Mucosa of stomach (tissue), 1 donor: ENCODE measurements at regions not wholly inside any gene's neighbourhood (a gene's known extent, or its start where the extent isn't known, plus 50 kb on each side); places are given as distances from the start of the nearest gene placed in this dataset.

Source experiments
- H3K27me3 ChIP-seq: one replicate; pipeline ENCODE4 v1.7.0; 2013; ENCODE audit warnings: mild to moderate bottlenecking, low read length; ENCODE audit not compliant: control insufficient read depth, insufficient read depth
- H3K36me3 ChIP-seq: one replicate; pipeline ENCODE4 v1.7.0; 2013; ENCODE audit warnings: low read length; ENCODE audit not compliant: control insufficient read depth, insufficient read depth
- H3K4me1 ChIP-seq: one replicate; pipeline ENCODE4 v1.7.0; 2013; ENCODE audit warnings: mild to moderate bottlenecking, low read length; ENCODE audit not compliant: control insufficient read depth, insufficient read depth
- H3K4me3 ChIP-seq: one replicate; pipeline ENCODE4 v1.7.0; 2013; ENCODE audit warnings: low read length
- H3K9ac ChIP-seq: one replicate; pipeline ENCODE4 v1.7.0; 2013; ENCODE audit warnings: mild to moderate bottlenecking, low read length, moderate library complexity
- H3K9me3 ChIP-seq: one replicate; pipeline ENCODE4 v1.7.0; 2013; ENCODE audit warnings: mild to moderate bottlenecking, low read length, moderate library complexity; ENCODE audit not compliant: control insufficient read depth
- donor health status: Pancreatic carcinoma.

DNA sequence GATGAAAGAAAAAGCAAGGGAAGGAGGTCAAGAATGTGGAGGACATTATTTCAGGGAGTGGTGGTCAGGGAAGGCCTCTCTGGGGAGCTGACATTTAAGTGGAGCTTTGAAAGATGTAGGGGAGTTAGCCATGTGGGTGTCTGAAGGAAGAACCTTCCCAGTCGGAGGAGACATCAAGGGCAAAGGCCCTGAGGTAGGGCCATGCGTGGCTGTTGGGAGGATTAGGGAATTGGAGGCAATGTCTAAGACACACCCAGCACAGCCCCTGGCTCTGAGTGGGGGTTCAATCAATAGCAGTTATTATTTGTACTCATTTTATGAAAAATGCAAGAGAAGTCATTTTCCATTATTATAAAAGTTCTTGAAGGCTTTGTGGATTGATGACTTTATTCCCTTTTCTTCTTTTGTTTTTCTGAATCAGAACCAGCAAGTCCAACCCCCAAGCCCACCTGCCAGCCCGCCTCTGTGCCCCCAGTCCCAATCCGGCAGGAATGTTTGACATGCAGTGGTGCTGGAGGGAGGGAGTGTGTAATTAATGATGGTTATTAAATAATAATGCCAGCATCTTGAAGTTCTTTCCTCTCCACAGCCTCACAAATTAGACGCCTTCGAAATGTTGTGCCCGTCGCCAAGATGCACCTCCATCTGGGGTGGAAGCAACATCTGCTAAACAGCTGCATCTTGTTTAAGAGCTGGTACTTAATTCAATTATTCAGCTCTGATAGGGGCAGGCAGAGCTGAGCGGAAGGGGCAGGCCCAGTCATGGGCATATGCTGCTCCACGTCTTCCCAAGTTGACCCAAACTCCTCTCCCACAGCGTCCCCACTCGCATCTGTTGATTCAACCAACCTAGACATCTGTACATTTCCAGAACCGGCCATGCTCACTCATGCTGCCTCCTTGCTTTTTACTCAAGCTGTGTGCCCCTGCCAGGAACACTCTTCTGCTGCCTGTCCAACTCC, 81.3 kb upstream of the SIRPA start:
- Histone ChIP-seq H3K27me3 (no peaks in the 10 kb centered on the region), H3K4me3 (no peak overlapping the region), H3K9me3 (no peaks in the 10 kb centered on the region), H3K36me3 (no peaks in the 10 kb centered on the region), H3K4me1 (peaks cover 28% of the 10 kb centered on the region), H3K9ac (no peak overlapping the region)

DNA sequence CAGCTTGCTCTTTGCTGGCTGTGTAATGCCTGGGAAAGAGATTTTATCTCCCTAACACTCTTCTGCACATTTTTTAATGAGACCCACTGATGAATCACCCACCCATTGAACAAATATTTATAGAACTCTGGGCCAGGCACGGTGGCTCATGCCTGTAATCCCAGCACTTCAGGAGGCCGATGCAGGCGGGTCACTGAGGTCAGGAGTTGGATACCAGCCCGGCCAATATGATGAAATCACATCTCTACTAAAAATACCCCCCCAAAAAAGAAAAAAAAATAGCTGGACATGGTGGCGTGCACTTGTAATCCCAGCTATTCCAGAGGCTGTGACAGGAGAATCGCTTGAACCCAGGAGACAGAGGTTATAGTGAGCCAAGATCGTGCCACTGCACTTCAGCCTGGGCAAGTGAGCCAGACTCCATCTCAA, 82.1 kb upstream of the SIRPA start:
- Histone ChIP-seq H3K27me3 (no peaks in the 10 kb centered on the region), H3K9ac (no peak overlapping the region), H3K4me1 (peaks cover 28% of the 10 kb centered on the region), H3K36me3 (no peaks in the 10 kb centered on the region), H3K9me3 (no peaks in the 10 kb centered on the region), H3K4me3 (no peak overlapping the region)

DNA sequence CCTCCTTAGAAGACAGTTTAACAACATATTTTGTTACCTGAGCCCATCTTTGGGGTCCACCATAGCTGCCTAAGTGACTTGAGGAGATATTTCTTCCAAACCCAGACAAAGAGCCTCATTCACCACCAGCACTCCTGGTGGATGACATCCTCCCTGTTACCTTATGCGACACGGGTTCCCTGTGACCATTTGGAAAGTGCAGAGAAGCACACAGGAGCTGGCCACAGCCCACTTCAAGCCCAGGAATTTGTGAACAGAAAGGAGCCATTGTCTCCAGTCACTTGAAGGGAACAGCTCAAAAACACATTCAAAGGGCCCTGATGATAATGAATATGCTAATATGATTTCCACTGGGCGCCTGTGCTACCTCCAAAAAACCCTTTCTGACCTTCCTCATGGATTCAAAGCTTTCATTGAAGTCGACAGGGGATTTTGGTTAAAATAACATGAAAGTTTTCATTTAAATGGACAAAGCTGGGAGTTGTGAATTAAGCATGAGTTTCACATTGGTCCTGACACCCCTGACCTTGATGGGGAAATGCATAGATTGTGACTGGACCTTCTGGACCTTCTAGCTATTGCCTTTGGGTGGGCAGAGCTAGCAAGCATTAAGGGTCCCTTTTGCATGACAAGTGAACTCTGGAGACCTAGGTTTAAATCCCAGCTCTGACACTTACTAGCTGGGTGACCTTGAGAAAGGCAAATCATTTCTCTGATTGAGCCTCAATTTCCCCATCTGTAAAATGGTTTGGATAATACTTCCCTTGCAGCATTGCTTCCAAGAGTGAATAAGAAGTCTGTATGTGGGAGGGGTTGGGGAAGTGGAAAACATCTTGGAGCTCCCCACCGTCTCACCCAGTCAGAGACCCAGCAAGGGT, 83.3 kb upstream of the SIRPA start:
- Histone ChIP-seq H3K4me1 (peaks cover 28% of the 10 kb centered on the region), H3K9me3 (no peaks in the 10 kb centered on the region), H3K4me3 (no peak overlapping the region), H3K9ac (no peak overlapping the region), H3K27me3 (no peaks in the 10 kb centered on the region), H3K36me3 (no peaks in the 10 kb centered on the region)

DNA sequence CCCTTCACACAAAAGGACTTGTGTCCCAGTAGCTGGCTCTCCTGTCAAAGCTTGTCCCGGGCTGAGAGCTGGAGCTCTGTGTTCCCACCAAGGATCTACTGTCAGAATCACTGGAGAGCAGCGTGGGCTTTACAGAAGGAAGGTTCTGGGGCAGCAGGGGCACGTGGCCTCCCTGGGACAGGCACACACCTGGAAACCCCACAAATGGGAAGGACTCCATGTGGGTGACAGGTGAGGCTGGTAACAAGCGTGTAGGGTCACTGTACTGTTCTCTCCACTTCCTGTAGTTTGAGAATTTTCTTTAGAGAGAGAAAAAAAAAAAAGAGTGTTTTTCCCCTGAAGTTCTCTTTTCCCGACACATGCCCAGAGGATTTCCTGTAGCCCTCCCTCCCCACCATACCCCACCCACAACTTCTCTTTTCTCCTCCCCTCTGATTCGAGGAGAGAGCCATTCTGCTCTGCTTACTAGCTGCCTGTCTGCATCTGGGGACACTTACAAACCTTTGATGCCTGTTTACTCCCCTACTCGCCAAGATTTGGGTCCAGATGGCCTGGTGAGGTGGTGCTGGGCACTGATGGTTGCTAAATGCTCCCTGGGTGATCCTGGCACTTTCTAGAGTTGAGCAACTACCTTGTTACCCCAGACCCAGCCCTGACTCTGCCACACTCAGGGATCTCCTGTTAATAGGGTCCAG, 84.1 kb upstream of the SIRPA start:
- no peaks in the 10 kb centered on the region for H3K36me3 ChIP-seq
- H3K9ac ChIP-seq = no peak overlapping the region
- no peaks in the 10 kb centered on the region for H3K27me3 ChIP-seq
- no peak overlapping the region for H3K4me3 ChIP-seq
- peaks cover 28% of the 10 kb centered on the region for H3K4me1 ChIP-seq
- no peaks in the 10 kb centered on the region for H3K9me3 ChIP-seq

DNA sequence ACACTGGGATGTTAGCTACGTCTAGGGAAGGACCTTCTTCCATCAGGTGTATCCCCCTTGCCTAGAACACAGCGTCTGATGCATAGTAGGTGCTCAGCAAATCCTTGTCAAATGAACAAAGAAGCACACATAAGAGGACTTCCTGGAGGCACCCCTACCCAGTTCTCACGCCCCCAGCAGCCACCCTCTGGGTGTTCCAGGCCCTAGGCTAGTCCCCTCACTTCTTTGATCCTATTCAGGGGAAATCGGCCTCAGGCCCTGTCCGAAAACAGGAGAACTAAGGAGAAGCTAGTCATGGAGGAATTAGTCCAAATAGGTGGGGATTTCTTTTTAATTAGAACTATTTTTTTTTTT, 84.7 kb upstream of the SIRPA start:
- H3K4me3 ChIP-seq = no peak overlapping the region
- no peaks in the 10 kb centered on the region for H3K9me3 ChIP-seq
- H3K4me1 ChIP-seq = peaks cover 28% of the 10 kb centered on the region
- no peak overlapping the region for H3K9ac ChIP-seq
- no peaks in the 10 kb centered on the region for H3K27me3 ChIP-seq
- H3K36me3 ChIP-seq = no peaks in the 10 kb centered on the region

DNA sequence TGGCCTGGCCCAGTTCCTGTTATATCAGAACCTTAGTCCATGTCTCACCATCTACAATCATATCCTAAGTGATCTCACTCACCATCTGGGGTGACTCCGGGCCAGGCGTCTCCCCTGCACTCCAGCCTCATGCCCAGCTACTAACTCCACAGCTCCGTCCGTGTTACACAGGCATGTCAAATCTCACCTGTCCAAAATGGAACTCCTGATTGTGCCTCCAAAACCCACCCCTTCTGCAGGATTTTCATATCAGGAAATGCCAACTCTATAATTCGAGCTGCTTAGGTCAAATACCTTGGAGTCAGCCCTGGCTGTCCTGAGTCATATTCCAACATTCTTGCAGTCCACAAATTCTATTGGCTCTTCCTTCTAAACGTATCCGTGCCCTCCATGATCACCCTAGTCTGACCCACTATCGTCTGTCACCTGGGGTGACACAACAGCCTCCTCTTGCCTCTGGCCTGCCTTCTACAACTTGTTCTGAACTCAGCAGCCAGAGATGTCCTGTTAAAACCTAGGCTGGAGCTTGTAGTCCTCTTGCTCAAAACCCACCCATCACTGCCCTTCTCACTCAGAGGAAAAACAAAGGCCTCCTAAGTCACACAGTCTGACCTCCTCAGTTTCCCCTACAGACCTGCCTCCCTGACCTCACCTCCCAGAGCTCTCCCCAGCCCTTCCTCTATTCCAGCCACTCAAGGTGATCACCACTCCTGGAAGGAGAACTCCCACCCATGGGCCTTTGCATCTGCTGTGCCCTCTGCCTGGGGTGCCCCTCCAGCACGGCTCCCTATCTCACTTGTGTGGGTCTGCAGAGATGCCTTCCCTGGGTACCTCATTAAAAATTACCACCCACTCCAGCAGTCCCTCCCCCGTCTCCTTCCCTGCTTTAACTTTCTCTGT, 85.3 kb upstream of the SIRPA start:
- H3K4me1 ChIP-seq = peaks cover 28% of the 10 kb centered on the region

DNA sequence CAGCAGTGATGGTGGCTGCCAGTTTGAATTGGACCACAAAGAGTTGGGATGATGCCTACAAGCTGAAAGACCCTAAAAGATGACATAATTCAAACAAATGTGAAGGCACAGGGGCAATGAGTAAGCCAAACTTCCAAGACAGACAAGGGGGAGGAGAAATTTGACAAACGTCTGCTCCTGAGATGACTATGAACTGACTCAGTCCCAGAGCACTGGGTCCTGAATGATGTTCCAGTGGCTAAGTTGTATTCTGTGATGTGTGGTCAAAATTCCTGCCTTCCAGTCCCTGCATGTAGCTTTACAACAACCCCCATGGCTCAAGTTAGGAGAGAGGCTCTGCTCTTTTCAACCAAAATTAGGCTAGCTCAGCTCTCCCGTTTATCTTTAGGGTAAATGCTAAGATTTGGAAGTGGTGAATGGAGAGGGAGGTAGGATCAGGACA, 86.1 kb upstream of the SIRPA start:
- Histone ChIP-seq H3K36me3 (no peaks in the 10 kb centered on the region), H3K9ac (no peak overlapping the region), H3K27me3 (peaks cover 3% of the 10 kb centered on the region), H3K4me3 (no peak overlapping the region), H3K4me1 (peaks cover 28% of the 10 kb centered on the region), H3K9me3 (no peaks in the 10 kb centered on the region)

More for the DNA sequence above, 85.3 kb upstream of the SIRPA start:
- Histone ChIP-seq H3K9me3 (no peaks in the 10 kb centered on the region), H3K36me3 (no peaks in the 10 kb centered on the region), H3K27me3 (no peaks in the 10 kb centered on the region), H3K9ac (no peak overlapping the region), H3K4me3 (no peak overlapping the region)

DNA sequence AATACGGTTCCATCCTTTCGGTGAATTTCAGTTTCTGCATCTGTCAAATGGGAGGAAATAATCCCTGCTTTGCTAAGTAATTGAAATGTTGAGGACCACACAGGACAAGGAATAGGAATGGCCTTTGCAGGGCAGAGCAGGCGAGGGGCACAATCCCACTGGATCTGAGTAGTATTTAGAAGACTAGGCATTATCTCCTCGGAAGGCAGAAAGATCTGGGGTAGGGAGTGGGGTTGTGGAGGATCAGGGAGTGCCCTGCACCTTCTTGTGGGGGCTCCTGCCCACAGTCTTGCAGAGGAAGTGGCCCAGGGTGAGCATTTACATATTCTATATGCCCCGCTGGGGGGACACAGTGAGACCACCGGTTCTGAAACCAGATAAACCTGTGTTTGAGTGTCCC, 87.1 kb upstream of the SIRPA start:
- H3K4me1 ChIP-seq = peaks cover 22% of the 10 kb centered on the region
- no peak overlapping the region for H3K9ac ChIP-seq
- no peak overlapping the region for H3K4me3 ChIP-seq
- peaks cover 14% of the 10 kb centered on the region for H3K27me3 ChIP-seq
- no peaks in the 10 kb centered on the region for H3K36me3 ChIP-seq
- no peaks in the 10 kb centered on the region for H3K9me3 ChIP-seq

DNA sequence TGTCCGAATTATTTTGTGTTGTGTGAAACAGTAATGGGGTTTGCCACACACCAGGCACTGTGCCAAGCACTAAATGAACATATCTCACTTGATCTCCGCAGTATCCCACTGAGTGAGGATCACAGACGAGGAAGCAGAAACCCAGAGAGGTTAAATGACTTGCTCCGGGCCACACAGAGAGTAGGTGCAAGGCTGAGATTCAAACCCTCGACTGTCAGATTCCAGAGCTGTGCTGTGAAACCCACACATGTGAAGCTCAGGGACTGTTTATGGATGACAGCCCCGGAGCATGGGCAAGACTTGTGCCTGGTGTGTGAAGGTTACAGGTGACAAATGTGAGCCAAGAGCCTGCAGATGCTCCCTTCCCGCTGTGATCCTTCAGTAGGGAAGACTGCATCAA, 87.8 kb upstream of the SIRPA start:
- Histone ChIP-seq H3K4me3 (no peak overlapping the region), H3K4me1 (peaks cover 26% of the 10 kb centered on the region), H3K9ac (no peak overlapping the region), H3K9me3 (no peaks in the 10 kb centered on the region), H3K27me3 (peaks cover 21% of the 10 kb centered on the region), H3K36me3 (no peaks in the 10 kb centered on the region)

DNA sequence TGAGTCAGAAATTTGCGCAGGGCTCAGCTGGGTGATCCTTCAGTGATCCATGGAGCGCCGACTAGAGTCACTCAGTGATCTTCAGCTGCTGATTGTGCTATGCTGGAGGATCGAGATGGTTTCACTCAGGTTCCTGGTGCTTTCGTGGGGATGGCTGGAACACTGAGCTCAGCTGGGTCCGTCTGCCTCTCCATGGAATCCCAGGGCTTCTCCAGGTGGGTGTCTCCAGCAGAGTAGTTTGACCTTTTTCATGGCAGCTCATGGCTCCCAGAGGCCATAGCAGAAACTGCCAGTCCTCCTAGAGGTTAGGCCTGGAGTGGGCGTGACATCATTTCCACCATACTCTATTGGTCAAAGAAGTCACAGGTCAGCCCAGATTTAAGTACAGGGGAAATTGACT, 88.8 kb upstream of the SIRPA start:
- Histone ChIP-seq H3K27me3 (peaks cover 30% of the 10 kb centered on the region), H3K4me3 (no peak overlapping the region), H3K9me3 (no peaks in the 10 kb centered on the region), H3K4me1 (peaks cover 17% of the 10 kb centered on the region), H3K9ac (no peak overlapping the region), H3K36me3 (no peaks in the 10 kb centered on the region)

DNA sequence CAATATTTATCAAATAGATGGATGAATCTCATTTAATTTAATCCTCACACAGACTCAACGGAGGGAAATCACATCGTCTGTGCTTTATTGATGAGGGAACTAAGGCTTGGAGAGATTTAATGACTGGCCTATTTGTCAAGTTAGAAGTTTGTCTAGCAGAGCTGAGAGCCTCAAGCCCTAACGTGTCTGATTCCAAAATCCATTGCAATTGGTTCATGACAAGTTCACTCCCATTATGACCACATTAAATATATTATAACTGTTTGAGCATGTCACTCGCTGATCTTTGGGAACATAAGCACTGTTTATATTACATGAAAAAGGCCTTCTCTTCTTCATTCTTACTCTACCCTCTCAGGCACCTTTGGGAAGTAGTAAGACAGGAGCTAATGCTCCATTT, 89.4 kb upstream of the SIRPA start:
- H3K4me1 ChIP-seq = peaks cover 11% of the 10 kb centered on the region
- H3K9me3 ChIP-seq = no peaks in the 10 kb centered on the region
- H3K36me3 ChIP-seq = no peaks in the 10 kb centered on the region
- H3K9ac ChIP-seq = no peak overlapping the region
- H3K4me3 ChIP-seq = no peak overlapping the region
- peaks cover 33% of the 10 kb centered on the region for H3K27me3 ChIP-seq
